SK-N-SH treated with all-trans-retinoic acid at 6 μM for 48 hours (cell line): ENCODE measurements at regions not wholly inside any gene's neighbourhood (a gene's known extent, or its start where the extent isn't known, plus 50 kb on each side); places are given as distances from the start of the nearest gene placed in this dataset.

Source experiments
- ARNTL ChIP-seq: fragments of 450-650 bp; formaldehyde crosslinking; IDR thresholded peaks from 2 replicates; pipeline ENCODE4 v1.5.0; 2020; ENCODE audit warnings: low read depth, mild to moderate bottlenecking, moderate library complexity, borderline replicate concordance
- ESRRG ChIP-seq: fragments of 250-450 bp; sonication (Bioruptor Pico); IDR thresholded peaks from 2 replicates; pipeline ENCODE4 v1.6.1; 2021; ENCODE audit warnings: mild to moderate bottlenecking
- GLIS3 ChIP-seq: fragments of 250-450 bp; sonication (Bioruptor Pico); IDR thresholded peaks from 2 replicates; pipeline ENCODE4 v1.5.0; 2020; ENCODE audit warnings: mild to moderate bottlenecking, moderate library complexity
- PPARA ChIP-seq: fragments of 250-450 bp; sonication (Bioruptor Pico); IDR thresholded peaks from 2 replicates; pipeline ENCODE4 v1.5.0; 2020; ENCODE audit warnings: mild to moderate bottlenecking, borderline replicate concordance
- TF ChIP-seq, protein P1 (sequence below): fragments of 250-450 bp; sonication (Bioruptor Pico); IDR thresholded peaks from 2 replicates; pipeline ENCODE4 v1.5.1; 2020; ENCODE audit warnings: low read depth, mild to moderate bottlenecking, moderate library complexity

DNA sequence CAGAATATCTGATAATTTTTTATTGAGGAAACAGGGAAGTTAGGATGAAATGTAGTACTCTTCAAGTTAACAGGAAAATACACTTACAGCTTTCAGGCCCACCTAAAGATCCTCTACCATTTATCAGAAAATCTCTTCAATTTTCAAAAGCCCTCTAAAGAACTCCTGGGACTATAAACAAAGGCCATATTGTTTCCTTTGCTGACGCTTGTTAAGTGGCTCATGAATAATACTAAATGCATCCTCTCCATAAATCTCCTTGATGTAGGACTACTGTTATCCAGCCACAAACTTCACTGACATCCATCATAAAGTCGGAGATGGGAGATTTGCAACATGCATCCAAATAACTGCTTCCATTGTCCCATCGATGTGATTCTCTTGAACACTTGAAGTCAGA is 326.5 kb downstream of the ZIC1 start:
- TF ChIP-seq, protein P1, sequence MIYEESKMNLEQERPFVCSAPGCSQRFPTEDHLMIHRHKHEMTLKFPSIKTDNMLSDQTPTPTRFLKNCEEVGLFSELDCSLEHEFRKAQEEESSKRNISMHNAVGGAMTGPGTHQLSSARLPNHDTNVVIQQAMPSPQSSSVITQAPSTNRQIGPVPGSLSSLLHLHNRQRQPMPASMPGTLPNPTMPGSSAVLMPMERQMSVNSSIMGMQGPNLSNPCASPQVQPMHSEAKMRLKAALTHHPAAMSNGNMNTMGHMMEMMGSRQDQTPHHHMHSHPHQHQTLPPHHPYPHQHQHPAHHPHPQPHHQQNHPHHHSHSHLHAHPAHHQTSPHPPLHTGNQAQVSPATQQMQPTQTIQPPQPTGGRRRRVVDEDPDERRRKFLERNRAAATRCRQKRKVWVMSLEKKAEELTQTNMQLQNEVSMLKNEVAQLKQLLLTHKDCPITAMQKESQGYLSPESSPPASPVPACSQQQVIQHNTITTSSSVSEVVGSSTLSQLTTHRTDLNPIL (CRISPR knock-in tag), result no peak
- no peak for TF ChIP-seq PPARA (CRISPR knock-in tag)
- TF ChIP-seq ARNTL, result no peak
- TF ChIP-seq ESRRG (CRISPR knock-in tag), result no peak
- TF ChIP-seq GLIS3, result no peak
